ENCODE measurements at regions not wholly inside any gene's neighbourhood (a gene's known extent, or its start where the extent isn't known, plus 50 kb on each side); places are given as distances from the start of the nearest gene placed in this dataset.

DNA sequence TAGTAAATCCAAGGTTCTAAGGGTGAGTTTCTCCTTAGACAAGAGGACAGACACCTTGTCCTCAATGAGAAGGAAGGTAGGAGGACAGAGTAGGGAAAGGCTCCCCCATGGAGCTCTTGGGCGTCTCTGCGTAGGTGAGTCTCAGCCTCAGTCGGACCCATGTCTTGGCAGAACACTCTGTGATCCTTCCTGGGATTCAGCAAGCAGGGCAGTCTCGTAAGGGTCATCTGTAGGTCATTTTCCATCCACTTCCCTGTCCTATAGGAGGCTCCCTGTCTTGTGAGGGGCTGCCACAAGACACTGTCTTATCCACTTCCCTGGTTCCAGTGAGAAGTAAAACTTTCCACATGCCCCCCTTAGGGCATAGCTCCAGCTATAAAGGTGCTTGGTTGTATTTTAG, 122.6 kb upstream of the TWIST2 start:
- Mint-ChIP-seq H3K27me3 (peaks cover 13 to 41% of the 10 kb centered on the region in 2 donors), H3K4me1 (ENCODE audit: low read depth in 2 of 2) (no peaks in the 10 kb centered on the region), H3K27ac (no peak overlapping the region), H3K36me3 (no peaks in the 10 kb centered on the region), H3K4me3 (no peak overlapping the region), H3K9me3 (no peaks in the 10 kb centered on the region)
- ATAC-seq, result no peak
- DNase-seq (ENCODE audit: low spot score), result no peak

DNA sequence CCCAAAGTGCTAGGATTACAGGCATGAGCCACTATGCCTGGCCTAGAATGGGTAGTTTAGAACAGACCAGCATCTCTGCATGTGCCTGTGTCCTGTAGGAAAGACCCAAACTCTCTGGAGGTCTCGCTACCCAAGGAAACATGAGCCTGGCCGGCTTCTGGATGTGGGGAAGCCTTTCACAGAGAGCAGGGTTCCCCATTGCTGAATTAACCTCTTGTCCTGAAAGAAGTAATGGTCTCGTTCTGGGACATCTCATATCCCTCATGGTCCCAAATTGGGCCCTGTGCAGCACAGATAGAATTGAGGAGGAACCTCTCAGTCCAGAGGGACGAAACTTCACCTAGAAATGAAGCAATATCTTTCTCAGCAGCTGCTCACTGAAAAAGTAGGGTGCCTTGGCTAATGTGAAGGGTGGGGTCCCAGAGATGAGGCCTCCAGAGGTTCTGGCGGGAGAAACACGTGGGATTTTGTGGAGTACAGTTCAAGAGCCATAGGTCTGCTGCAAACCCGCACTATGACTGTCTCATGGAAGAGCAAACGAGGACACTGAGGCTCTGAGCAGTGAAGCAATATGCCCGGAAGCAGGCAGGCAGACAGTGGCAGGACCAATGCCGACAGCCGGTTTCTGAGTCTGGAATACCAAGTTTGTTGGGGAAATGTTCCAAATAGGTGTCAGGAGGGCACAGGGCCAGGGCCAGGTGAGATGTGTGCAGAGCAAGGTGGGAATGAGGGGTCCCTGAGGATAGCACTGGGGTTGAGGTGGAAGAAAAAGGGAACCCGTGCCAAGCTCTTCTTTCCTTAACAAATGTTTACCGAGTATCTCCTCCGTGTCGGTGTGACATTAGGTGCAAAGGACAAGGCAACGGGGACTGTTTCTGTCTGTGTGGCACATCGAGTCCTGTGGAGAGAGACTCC, 121.0 kb upstream of the TWIST2 start:
- ATAC-seq (no peak), DNase-seq (ENCODE audit: low spot score) (no peak)
- H3K36me3 Mint-ChIP-seq, result no peaks in the 10 kb centered on the region
- H3K27ac Mint-ChIP-seq, result no peak overlapping the region
- H3K9me3 Mint-ChIP-seq, result peaks cover 3% of the 10 kb centered on the region
- peaks cover 0 to 4% of the 10 kb centered on the region in 2 donors for H3K4me1 Mint-ChIP-seq (ENCODE audit: low read depth in 2 of 2)
- H3K4me3 Mint-ChIP-seq, result no peak overlapping the region
- H3K27me3 Mint-ChIP-seq, result peaks cover 11 to 28% of the 10 kb centered on the region in 2 donors

DNA sequence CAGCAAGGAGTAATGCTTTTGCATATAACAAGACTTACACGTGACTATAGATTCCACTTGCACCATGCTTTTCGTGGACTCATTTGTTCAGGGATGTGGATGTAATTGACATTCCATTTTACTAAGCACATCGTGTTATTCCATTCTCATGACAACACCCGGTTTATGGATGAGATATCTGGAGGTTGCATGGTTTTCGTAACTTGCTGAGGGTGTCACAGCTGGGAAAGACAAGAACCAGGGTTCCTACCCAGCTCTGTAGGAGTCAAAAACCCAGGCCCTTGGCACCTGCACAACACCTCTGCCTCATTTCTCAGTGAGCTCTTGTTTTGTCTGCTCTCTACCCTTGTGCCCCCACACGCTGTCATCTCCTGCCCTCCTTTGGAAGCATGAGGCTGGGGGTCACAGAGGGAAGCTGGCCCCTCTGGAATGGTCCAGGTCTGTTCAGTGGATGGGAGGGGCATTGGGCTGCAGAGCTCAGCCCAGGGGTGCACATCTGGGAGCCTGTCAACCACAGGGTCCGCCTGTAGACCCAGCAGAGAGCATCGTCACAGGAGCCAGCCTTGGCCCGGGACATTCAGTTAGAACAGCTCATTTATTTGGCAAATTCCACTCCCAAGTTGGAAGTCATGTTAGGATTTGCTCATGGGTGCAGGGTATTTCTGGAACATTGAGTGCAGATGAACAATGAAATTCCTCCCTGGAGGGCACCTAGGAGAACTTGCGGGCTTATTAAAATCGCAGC, 120.1 kb upstream of the TWIST2 start:
- ATAC-seq, result no peak

DNA sequence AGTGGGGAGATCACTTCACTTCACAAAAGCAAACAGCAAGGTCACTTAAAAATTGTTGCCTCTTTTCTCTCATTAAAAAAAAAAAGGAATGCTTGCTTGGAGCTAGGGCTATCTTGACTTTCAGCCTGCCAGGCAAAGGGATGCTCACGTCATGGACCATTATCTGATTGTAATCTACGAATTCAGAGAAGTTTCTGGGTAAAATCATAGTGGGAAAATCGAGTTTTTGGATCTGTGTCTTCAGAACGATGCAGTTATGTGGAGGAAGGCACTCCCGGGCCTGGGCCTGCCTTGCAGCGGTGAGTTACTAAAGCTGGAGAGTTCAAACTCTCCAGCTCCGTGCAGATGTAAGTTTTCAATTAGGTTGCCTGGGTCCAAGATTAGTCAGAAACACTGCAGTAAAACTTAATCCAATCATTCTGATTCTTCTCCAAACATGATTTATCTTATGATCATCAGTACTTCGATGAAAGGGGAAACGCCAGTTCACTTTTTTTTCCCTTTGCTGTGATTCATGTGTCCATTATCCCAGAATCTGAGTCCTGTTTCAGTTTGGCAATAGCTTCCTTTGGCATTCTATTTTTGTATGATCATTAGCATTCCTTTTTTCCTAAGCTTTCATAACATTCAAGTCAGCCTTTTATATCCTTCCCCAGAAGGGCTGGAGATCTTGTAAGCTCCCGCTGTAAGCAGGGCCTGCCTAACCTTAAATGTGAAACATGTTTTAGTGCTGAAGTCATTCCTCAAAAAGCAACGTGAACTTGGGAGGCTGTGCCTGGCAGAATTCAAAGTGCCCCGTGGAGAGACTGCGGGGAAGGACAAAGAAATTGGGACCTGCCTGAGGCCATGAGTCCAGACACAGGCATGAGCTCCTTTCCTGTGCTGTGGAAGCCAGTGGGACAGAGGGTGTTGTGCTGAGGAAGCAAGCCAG, 119.3 kb upstream of the TWIST2 start:
- Mint-ChIP-seq H3K27ac (no peak overlapping the region), H3K4me3 (no peak overlapping the region), H3K36me3 (no peaks in the 10 kb centered on the region), H3K4me1 (ENCODE audit: low read depth in 2 of 2) (peaks cover 0 to 7% of the 10 kb centered on the region in 2 donors), H3K27me3 (peaks cover 8 to 28% of the 10 kb centered on the region in 2 donors), H3K9me3 (peaks cover 3% of the 10 kb centered on the region)
- DNase-seq (ENCODE audit: low spot score) (no peak), ATAC-seq (no peak)

More for the DNA sequence above, 120.1 kb upstream of the TWIST2 start:
- peaks cover 11 to 28% of the 10 kb centered on the region in 2 donors for H3K27me3 Mint-ChIP-seq
- H3K36me3 Mint-ChIP-seq, result no peaks in the 10 kb centered on the region
- no peak overlapping the region for H3K4me3 Mint-ChIP-seq
- H3K27ac Mint-ChIP-seq, result no peak overlapping the region
- H3K4me1 Mint-ChIP-seq (ENCODE audit: low read depth in 2 of 2), result peaks cover 0 to 7% of the 10 kb centered on the region in 2 donors
- H3K9me3 Mint-ChIP-seq, result peaks cover 3% of the 10 kb centered on the region
- DNase-seq (ENCODE audit: low spot score), result no peak

DNA sequence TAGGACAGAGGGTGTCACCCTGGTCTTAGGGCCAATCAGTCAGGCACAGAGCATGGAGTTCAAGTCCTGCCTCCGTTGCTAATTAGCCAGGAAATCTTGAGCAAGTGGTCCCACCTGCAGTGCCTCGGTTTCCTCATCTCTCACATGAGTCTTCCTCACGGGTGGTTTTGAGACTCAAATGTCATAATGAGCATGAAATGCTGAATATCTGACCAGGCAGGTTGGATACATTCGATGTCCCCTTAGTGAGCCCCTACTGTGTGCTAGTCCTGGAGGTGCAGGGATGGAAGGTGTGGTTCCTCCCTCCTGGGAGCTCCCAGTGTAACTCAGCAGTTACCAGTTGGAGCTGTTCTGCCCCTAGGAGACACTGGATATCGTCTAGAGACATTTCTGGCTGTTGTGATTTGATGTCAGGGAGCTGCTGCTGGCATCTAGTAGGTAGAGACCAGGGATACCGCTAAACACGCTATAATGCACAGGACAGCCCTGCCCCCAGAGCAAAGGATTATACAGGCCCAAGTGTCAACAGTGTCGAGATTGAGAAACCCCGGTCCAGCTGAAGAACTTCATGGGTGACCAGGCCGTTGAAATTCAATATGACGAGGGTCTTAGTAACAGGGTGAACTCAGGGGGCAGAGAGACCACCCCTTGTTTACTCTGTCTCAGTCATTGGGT, 118.5 kb upstream of the TWIST2 start:
- DNase-seq (ENCODE audit: low spot score) (no peak), ATAC-seq (peak in 1 of 2 donors; percentile 13)
- Mint-ChIP-seq H3K36me3 (no peaks in the 10 kb centered on the region), H3K27me3 (peaks cover 8 to 30% of the 10 kb centered on the region in 2 donors), H3K4me3 (no peak overlapping the region), H3K4me1 (ENCODE audit: low read depth in 2 of 2) (peaks cover 0 to 7% of the 10 kb centered on the region in 2 donors), H3K27ac (no peak overlapping the region), H3K9me3 (peaks cover 3% of the 10 kb centered on the region)

DNA sequence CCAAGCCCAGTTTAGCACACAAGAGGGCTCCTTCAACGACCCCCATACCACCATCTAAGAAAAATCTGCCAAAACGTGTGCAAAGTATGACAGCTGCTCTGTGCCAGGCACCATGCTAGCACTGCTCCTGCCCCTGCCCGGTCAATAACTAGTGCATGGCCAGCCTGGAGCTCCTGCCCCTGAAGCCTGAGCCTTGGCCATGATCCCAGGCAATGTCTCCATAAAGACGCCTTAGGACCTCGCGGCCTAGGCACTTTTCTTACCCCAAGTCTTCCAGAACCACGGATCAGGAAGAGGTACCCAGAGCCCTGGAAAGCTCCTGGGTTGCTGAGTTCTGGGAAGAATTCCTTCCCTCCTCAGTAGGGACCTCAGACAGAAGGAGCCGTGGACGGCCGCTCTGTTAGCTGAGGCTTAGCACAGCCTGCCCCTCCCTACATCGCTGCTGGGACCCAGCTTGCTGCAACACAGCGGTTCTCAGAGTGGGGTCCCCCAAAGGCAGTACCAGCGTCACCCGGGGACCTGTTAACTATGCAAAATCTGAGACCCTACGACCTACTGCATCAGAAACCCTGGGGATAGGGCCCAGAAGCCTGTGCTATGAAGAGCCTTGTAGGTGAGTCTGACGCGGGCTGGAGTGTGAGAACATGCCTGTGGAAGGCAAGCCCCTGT, 117.8 kb upstream of the TWIST2 start:
- peaks cover 3% of the 10 kb centered on the region for H3K9me3 Mint-ChIP-seq
- H3K27me3 Mint-ChIP-seq, result peaks cover 12 to 30% of the 10 kb centered on the region in 2 donors
- H3K4me1 Mint-ChIP-seq (ENCODE audit: low read depth in 2 of 2), result peaks cover 0 to 7% of the 10 kb centered on the region in 2 donors
- ATAC-seq, result peak in 1 of 2 donors; percentile 17
- H3K27ac Mint-ChIP-seq, result no peak overlapping the region
- no peak overlapping the region for H3K4me3 Mint-ChIP-seq
- DNase-seq (ENCODE audit: low spot score), result no peak
- no peaks in the 10 kb centered on the region for H3K36me3 Mint-ChIP-seq

DNA sequence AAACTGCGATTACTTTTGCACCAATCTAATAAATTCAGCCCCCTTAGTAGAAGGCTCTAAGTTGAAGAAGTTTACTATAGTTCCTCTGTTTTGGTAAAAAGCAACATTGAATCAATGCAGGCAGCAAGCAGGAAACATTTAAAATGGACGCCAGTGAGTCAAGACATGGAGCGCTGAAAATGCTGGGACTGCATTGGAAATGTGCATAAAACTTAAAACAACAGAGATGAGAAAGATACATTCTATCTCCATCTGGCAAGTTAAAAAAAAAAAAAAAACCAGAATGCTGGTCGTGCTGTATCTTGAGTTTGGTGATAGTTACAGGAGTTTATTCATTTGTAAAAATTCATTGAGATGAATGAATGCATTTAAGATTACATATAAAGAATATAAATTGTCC, 117.0 kb upstream of the TWIST2 start:
- Mint-ChIP-seq H3K9me3 (peaks cover 3% of the 10 kb centered on the region), H3K27me3 (peaks cover 14 to 28% of the 10 kb centered on the region in 2 donors), H3K36me3 (no peaks in the 10 kb centered on the region), H3K27ac (no peak overlapping the region), H3K4me1 (ENCODE audit: low read depth in 2 of 2) (peaks cover 0 to 7% of the 10 kb centered on the region in 2 donors), H3K4me3 (no peak overlapping the region)
- DNase-seq (ENCODE audit: low spot score) (no peak), ATAC-seq (no peak)

DNA sequence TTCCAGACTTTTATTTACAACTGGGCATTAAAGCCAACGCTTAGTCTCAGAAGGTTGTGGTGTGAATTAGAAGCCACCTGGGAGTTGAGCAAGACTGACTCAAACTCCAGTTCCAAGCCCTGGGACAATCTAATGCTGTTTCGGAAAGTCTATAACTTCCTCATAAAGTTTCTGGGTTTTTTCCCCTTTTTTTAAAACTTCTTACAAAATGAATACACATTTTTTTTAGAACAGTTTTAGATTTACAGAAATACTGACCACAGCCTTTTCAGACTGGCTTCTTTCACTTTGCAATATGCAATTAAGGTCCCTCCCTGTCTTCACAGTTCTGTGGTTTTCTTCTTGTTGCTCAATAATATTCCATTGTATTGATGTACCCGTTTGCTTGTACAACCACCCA, 115.9 kb upstream of the TWIST2 start:
- no peaks in the 10 kb centered on the region for H3K36me3 Mint-ChIP-seq
- peak in 1 of 2 donors; percentile 79 for ATAC-seq
- H3K4me3 Mint-ChIP-seq, result no peak overlapping the region
- DNase-seq (ENCODE audit: low spot score), result no peak
- peaks cover 3% of the 10 kb centered on the region for H3K9me3 Mint-ChIP-seq
- peaks cover 15 to 24% of the 10 kb centered on the region in 2 donors for H3K27me3 Mint-ChIP-seq
- H3K27ac Mint-ChIP-seq, result no peak overlapping the region
- peaks cover 0 to 7% of the 10 kb centered on the region in 2 donors for H3K4me1 Mint-ChIP-seq (ENCODE audit: low read depth in 2 of 2)

DNA sequence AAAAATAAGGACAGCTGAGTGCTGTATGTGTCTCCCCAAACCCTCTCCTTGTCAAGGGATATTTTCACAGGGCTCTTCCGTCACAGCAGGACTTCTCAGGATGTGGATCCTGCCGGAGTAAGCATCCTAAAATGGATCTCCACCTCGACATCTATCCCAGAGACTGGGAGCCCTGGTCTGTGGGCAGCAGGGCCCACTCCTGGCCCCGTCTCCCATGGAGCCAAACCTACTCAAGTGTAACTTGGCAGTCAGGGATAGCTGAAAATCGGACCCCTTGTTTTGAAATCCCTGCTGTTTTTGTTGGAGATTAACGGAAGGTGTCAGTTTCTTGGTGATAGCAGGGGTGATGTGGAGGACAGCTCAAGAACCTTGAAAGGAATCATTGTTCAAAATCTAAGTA, 109.0 kb upstream of the TWIST2 start:
- Mint-ChIP-seq H3K4me3 (no peak overlapping the region), H3K9me3 (no peaks in the 10 kb centered on the region), H3K4me1 (ENCODE audit: low read depth in 2 of 2) (no peaks in the 10 kb centered on the region), H3K27ac (no peak overlapping the region), H3K27me3 (peaks cover 34 to 45% of the 10 kb centered on the region in 2 donors), H3K36me3 (no peaks in the 10 kb centered on the region)
- DNase-seq (ENCODE audit: low spot score) (no peak), ATAC-seq (no peak)

DNA sequence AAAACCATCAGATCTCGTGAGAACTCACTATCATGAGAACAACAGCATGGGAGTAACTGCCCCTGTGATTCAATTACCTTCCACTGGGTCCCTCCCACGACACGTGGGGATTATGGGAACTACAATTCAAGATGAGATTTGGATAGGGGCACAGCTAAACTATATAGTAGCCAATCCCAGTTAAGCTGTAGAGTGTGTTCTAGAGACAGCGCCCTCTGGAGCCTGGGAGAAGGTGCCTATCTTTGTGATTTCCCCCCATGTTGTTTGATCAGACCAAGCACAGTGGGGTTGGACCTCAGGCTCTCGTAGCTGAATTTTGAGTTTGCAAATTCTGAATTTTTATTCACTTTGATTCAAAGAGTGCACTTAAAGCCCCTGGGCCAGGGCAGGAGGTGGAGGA, 108.2 kb upstream of the TWIST2 start:
- peaks cover 36 to 38% of the 10 kb centered on the region in 2 donors for H3K27me3 Mint-ChIP-seq
- no peaks in the 10 kb centered on the region for H3K9me3 Mint-ChIP-seq

DNA sequence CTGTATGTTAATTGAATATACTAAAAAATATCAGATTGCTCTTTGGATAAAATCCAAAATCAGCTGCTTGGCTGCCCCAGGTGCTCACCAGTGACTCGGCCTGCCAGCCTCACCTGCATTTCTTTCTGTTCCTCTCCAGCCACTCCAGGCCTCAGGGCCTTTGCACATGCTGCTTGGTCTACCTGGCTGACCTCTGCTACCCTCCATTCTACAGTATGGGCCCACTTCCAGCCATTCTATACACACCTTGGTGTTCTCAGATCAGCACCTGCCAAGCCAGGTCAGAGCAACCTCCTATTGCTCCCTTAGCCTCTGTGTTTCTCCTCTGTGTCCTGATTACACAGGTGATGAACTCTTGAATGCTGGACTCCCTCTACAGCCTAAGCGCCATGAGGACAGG, 106.6 kb upstream of the TWIST2 start:
- ATAC-seq (no peak), DNase-seq (ENCODE audit: low spot score) (no peak)
- H3K4me1 Mint-ChIP-seq (ENCODE audit: low read depth in 2 of 2), result no peaks in the 10 kb centered on the region
- no peak overlapping the region for H3K27ac Mint-ChIP-seq
- no peaks in the 10 kb centered on the region for H3K36me3 Mint-ChIP-seq
- H3K4me3 Mint-ChIP-seq, result no peak overlapping the region
- H3K9me3 Mint-ChIP-seq, result no peaks in the 10 kb centered on the region
- H3K27me3 Mint-ChIP-seq, result peaks cover 28 to 33% of the 10 kb centered on the region in 2 donors

More for the DNA sequence above, 108.2 kb upstream of the TWIST2 start:
- Mint-ChIP-seq H3K27ac (no peak overlapping the region), H3K4me1 (ENCODE audit: low read depth in 2 of 2) (no peaks in the 10 kb centered on the region), H3K4me3 (no peak overlapping the region), H3K36me3 (no peaks in the 10 kb centered on the region)
- ATAC-seq, result no peak
- no peak for DNase-seq (ENCODE audit: low spot score)

DNA sequence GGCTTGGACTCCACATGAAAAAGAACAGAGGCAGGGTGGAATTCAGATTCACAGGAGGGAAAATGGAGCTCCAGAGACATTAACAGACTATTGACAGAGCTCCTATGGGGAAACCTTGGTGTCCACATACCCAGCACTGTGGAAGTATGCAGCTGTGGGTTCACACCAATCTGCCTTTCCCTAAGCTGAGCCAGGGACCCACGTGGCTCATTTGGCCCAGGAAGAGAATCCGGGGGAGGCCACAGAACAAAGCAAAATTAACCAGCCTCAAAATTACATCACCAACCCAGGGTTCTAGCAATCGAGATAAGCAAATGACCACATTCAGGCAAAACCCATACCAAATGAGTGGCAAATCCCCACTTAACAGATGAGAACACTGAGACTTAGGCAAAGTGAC, 105.8 kb upstream of the TWIST2 start:
- no peak overlapping the region for H3K27ac Mint-ChIP-seq
- no peak for ATAC-seq

More for the DNA sequence above, 105.8 kb upstream of the TWIST2 start:
- no peak for DNase-seq (ENCODE audit: low spot score)
- Mint-ChIP-seq H3K4me3 (no peak overlapping the region), H3K9me3 (no peaks in the 10 kb centered on the region), H3K4me1 (ENCODE audit: low read depth in 2 of 2) (no peaks in the 10 kb centered on the region), H3K27me3 (peaks cover 26 to 31% of the 10 kb centered on the region in 2 donors), H3K36me3 (no peaks in the 10 kb centered on the region)
